A549 (cell line): ENCODE measurements at regions not wholly inside any gene's neighbourhood (a gene's known extent, or its start where the extent isn't known, plus 50 kb on each side); places are given as distances from the start of the nearest gene placed in this dataset.

Experiments used
- CTCF ChIP-seq: fragments of >200 bp; sonication (Bioruptor Twin); formaldehyde crosslinking; IDR thresholded peaks from 3 replicates; pipeline ENCODE4 v1.5.1; 2016
- EP300 ChIP-seq, 2 experiments: fragments of >200 bp; sonication (Bioruptor Twin); formaldehyde crosslinking; IDR thresholded peaks; 2 replicates in 1 of 2; 3 replicates in 1 of 2; pipeline ENCODE4 v1.6.1; 2016 to 2017
- HMGXB4 ChIP-seq: fragments of 250-450 bp; sonication (Bioruptor Pico); IDR thresholded peaks from 2 replicates; pipeline ENCODE4 v1.5.0; 2021; ENCODE audit warnings: mild to moderate bottlenecking, moderate library complexity, borderline replicate concordance
- MAX ChIP-seq: IDR thresholded peaks from 2 replicates; pipeline ENCODE4 v1.6.1; 2012
- MYC ChIP-seq: IDR thresholded peaks from 2 replicates; pipeline ENCODE4 v1.6.1; 2012; ENCODE audit warnings: mild to moderate bottlenecking, inconsistent platforms, low read length, improper control_type of control experiment, borderline replicate concordance
- NFE2L2 ChIP-seq: fragments of 150-350 bp; conservative IDR thresholded peaks from 2 replicates; pipeline ENCODE4 v1.6.1; 2014; ENCODE audit warnings: low read length
- POLR2A ChIP-seq: IDR thresholded peaks from 2 replicates; pipeline ENCODE4 v1.6.1; 2012; ENCODE audit warnings: mild to moderate bottlenecking, low read length
- RAD21 ChIP-seq, 2 experiments: fragments of >200 bp in 1 of 2; sonication (Bioruptor Twin) in 1 of 2; formaldehyde crosslinking in 1 of 2; IDR thresholded peaks in 1 of 2; conservative IDR thresholded peaks in 1 of 2; 2 replicates in 1 of 2; 3 replicates in 1 of 2; pipeline ENCODE4 v1.6.1; 2012 to 2018; ENCODE audit warnings: inconsistent platforms in 1 of 2
- SMC3 ChIP-seq: fragments of >200 bp; sonication (Bioruptor Twin); formaldehyde crosslinking; IDR thresholded peaks from 3 replicates; pipeline ENCODE4 v1.6.1; 2018; ENCODE audit warnings: inconsistent platforms
- TF ChIP-seq, protein P1 (sequence below): fragments of 200-600 bp; sonication (generic); IDR thresholded peaks from 2 replicates; pipeline ENCODE4 v1.6.1; 2016; ENCODE audit warnings: antibody characterized with exemption, mild to moderate bottlenecking, moderate library complexity

- TF ChIP-seq CTCF, result no peak
- TF ChIP-seq, protein P1, sequence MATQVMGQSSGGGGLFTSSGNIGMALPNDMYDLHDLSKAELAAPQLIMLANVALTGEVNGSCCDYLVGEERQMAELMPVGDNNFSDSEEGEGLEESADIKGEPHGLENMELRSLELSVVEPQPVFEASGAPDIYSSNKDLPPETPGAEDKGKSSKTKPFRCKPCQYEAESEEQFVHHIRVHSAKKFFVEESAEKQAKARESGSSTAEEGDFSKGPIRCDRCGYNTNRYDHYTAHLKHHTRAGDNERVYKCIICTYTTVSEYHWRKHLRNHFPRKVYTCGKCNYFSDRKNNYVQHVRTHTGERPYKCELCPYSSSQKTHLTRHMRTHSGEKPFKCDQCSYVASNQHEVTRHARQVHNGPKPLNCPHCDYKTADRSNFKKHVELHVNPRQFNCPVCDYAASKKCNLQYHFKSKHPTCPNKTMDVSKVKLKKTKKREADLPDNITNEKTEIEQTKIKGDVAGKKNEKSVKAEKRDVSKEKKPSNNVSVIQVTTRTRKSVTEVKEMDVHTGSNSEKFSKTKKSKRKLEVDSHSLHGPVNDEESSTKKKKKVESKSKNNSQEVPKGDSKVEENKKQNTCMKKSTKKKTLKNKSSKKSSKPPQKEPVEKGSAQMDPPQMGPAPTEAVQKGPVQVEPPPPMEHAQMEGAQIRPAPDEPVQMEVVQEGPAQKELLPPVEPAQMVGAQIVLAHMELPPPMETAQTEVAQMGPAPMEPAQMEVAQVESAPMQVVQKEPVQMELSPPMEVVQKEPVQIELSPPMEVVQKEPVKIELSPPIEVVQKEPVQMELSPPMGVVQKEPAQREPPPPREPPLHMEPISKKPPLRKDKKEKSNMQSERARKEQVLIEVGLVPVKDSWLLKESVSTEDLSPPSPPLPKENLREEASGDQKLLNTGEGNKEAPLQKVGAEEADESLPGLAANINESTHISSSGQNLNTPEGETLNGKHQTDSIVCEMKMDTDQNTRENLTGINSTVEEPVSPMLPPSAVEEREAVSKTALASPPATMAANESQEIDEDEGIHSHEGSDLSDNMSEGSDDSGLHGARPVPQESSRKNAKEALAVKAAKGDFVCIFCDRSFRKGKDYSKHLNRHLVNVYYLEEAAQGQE, result no peak
- TF ChIP-seq SMC3, result no peak
- no peak for TF ChIP-seq EP300 (IDR thresholded peaks at IDR 0.05)
- no peak for TF ChIP-seq MAX
- no peak for TF ChIP-seq MYC
- TF ChIP-seq NFE2L2, result no peak
- TF ChIP-seq HMGXB4 (CRISPR knock-in tag), result no peak
- TF ChIP-seq POLR2A, result no peak
- TF ChIP-seq RAD21 (conservative IDR thresholded peaks at IDR 0.05 in 1 of 2, IDR thresholded peaks at IDR 0.05 in 1 of 2), result no peak
Observed at GRCh38 chr17:77872714-77873499, 85.6 kb upstream of the TNRC6C start.
